SKM-1 treated with dmso at 0.1 percent for 144 hours (cell line): ENCODE measurements at regions not wholly inside any gene's neighbourhood (a gene's known extent, or its start where the extent isn't known, plus 50 kb on each side); places are given as distances from the start of the nearest gene placed in this dataset.
A peak's percentile ranks its signal among the peaks of the same experiment; 100 is the strongest.

Experiments
- DNase-seq: peaks from one replicate; lab custom pipeline; 2025; ENCODE audit not compliant: unreplicated experiment; lab: John Stamatoyannopoulos, UW

GRCh38 chr2:144333143-144333555 is 186.8 kb downstream of the ZEB2 start:
- no peak for DNase-seq

GRCh38 chr2:144332356-144333142 is 187.4 kb downstream of the ZEB2 start:
- DNase-seq, result peak; percentile 96

DNA sequence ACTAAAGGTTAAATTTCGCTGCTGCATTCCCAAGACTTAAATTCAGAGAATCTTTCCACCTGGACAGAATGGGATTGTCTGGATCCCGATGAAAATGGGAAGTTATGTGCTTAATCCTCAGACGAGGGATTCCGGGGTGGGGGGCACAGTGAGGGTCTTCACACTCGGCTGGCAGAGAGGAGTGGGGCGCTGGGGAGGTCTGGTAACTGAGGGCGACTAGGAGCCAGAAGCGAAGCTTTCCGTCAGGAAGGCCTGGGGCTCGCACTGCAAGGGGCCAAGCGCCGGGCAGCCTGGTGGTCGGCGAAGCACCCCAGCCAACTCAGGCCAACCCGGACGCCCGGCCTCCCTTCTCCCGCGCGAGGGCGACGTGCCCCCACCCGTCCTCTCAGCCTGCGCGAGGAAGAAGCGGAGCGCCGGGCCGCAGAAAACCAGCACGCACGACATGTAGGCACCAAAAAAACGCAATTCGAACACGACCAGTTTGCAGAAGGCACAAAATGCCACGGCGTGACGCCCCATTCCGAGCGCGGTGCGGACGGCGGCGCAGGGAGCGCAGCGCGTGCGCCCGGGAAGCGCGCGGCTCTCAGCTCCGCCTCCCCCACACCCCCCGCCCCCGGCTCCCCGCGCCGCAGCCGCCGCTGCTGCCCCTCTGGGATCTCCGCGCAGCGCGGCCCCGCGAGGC is 188.1 kb downstream of the ZEB2 start:
- DNase-seq, result no peak

- DNase-seq, result no peak
These were observed 188.8 kb downstream of the ZEB2 start for GRCh38 chr2:144330951-144331673.

DNA sequence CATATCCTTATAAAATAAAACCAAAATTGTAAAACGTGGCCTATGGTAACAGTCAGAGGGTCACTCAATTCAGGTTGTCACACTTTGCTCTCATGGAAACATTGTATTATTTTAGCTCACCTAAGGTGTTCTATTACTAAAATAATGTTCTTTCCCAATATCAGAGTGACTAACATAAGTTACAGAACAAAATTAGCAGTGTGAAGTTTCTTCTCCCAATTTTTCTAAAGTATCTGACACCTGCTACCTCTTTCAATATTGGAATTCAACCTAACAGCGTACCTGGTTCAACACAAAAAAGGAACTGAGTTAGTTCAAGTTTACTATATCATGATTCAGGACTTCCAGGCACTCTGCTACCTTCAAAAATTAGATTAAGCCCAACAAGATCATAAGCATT is 190.4 kb downstream of the ZEB2 start:
- DNase-seq, result no peak

DNA sequence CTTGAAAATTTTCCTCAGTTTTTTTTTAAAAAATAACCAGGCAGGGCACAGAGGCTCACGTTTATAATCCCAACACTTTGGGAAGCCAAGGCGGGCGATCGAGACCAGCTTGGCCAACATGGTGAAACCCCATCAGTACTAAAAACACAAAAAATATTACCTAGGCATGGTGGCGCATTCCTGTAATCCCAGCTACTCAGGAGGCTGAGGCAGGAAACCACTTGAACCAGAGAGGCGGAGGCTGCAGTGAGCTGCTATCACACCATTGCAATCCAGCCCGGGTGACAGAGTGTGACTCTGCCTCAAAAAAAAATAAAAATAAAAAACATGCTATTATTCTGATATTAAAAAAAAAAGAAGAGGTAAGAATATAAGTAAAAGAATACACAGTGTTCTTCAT is 191.0 kb downstream of the ZEB2 start:
- no peak for DNase-seq

DNA sequence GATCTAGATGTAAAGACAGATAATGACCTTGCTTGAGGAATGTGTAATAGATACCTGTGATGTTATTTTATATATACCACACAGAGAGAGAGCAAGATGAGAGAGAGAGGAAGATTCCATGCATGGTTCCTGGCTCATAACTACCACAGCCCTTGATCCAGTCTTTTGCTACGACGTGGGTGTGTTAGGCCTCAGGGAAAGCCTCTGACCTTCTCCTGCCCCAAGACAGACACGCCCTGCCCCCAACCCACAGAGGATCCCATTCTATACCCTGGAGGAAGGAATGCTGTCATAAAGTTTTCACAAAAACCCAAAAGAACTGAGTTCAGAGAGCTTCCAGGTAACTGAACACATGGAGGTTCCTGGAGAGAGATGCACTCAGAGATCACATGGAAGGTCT is 193.1 kb downstream of the ZEB2 start:
- no peak for DNase-seq

DNA sequence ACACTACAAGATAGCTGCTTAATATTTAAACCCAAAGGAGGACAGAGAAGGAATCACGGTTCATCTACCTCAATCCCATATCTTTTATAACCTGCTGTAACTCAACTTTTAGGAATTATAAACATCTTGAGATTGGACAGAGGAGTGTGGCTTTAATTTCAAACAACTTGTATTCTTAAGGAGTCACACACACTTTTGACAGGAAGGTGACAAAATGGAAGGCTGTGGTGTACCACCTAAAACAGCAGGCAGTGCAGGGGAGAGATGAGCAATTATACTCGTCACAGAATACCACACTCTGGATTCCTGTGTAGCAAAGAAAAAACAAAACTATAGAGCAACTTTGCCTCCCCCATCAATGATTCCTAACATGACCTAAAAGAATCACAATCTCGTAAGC is 194.8 kb downstream of the ZEB2 start:
- no peak for DNase-seq

DNA sequence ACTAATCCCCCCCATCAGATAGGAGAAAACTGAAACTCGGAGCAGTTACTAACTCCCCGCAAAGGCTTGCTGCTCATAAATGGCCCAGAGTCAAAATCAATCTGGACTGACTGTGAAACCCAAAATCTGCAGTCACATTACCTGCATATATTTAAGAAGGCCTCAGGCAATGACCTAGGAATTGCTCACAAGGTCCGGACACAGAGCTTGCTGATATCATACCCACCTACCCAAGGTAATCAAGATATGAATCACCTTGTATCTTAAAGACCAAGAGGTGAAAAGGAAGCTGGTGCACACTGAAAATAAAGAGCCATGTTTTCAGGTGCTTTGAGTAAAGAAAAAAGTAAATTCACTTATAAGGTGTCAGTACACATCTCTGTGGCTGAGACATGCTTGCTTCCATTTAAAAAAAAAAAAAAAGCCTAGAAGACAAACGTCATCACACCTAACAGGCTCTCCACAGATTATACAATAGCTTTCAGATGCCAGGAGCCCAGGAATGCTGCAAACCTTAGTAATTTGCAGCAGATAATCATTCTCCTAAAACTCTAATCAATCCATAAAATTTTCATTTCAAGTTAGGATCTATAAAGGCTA is 195.4 kb downstream of the ZEB2 start:
- no peak for DNase-seq

DNA sequence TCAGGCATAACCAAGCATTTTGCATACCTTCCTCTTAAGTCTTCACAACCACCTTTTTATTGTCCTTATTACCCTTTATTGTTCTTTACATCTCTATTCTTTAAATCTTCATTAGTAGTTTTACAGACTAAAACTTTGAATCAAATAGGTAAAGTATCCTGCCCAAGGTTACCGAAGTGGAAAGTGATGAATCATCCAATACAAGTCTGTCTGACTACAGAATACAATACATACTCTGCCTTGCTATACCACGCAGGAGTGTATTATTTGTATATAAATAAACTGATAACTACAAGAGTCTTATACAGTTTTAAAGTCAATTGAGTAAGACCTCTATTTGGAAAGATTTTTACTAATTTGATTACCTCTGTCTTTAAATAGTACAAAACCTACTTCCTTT is 196.0 kb downstream of the ZEB2 start:
- DNase-seq, result no peak

DNA sequence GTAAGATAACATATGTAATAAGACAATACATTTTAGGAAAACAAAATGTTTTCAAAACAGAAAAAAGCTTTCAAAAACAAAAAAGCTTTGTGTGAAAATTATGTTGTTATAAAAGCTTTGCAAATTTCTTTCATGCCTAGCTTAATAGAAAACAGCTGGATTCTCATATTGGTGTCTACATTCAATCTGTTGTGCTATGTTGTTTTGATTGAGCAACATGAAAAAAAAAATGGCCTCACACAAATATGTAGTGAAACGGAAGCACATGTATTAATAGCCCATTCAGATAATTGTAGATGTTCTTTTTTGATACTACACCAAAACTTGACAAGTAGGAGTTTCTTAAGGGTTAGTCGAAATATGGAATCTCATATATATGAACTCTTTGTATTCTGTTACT is 197.5 kb downstream of the ZEB2 start:
- no peak for DNase-seq

DNA sequence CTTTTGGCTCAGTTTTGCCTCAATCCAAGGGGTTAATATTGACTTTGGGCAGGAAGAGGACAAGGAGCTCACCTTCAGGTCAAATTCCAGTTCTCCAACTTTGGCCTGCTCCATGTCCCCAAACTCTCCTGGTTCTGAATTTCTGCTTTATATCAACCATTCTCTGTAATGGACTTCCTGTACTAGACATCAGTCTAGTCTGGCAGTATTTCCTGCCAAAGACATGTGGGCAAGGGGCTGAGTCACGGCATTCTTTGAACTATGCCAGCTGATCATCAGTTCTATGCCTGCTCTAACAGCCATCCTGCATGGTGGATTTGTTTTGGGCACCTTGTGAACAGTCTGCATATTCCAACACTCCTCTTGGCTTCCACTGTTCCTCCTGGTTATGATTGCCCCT is 199.4 kb downstream of the ZEB2 start:
- DNase-seq, result no peak

- no peak for DNase-seq
These were observed 202.7 kb downstream of the ZEB2 start for GRCh38 chr2:144317071-144317738.

DNA sequence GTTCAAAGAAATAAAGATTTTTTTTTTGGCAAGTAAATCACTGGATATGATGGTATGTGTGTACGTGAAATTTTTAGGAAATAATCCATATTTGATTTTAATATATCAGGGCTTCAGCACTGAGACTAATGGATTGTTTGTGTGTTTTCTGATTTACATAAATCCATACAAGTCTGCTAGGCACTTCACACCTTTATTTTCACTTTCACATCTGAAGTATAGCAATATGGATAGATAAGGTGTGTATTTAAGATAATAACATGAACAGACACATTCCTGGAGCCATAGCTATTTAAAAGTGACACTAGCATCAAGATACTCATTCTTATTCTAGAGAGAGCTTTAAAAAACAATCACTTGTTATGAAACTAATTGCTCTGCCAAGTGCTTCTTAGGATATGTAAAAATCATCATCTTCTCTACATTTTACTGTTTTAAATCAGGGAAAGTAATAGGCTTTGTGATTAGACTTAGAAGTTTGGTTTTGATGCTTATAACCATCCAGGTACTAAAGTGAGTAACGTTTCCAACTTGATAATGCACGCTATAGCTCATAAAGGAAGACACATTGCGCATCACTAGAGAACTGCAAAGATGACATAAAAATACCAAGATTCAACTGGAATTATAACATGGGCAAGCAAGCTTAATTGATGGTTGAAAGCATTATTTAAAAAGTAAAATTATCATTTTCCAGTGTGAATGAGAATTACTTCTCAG is 208.9 kb downstream of the ZEB2 start:
- DNase-seq, result no peak

DNA sequence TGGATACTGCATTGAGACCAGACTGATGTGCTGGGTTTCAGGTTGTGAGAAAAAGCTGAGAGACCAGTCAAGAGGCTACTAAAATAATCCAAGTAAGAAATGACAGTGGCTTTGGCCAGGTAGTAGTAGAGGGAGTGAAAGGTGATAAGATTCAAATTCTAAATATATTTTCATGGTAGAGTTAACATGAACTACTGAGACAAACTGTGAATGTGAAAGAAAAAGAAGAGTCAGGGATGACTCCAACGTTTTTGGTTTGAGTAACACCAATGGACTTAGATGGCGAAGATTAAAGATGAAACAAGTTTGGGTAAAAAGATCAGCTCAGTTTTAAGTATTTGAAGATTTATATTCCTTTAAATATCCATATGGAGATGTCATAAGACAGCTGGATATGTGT is 209.4 kb downstream of the ZEB2 start:
- no peak for DNase-seq

GRCh38 chr2:144307711-144308110 is 212.2 kb downstream of the ZEB2 start:
- no peak for DNase-seq

- no peak for DNase-seq
These were observed 215.7 kb downstream of the ZEB2 start for GRCh38 chr2:144304202-144304601.

GRCh38 chr2:144300632-144301031 is 219.3 kb downstream of the ZEB2 start:
- DNase-seq, result no peak

DNA sequence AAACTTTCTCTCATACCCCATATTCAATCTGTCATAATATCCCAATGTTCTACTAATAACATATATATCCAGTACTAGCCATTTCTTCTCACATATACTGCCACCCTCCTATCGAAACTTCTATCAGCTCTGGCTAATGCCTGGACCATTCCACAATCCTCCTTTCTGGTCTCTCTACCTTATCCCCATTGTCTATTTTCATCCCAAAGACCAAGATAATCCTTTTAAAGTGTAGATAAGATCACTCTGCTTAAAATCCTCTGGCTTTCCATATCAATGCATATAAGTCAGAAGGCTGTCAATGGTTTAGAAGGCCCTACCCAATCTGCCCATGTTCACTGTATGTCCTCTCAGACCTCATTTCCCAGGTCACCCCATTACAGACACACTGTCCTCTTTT is 229.6 kb downstream of the ZEB2 start:
- no peak for DNase-seq

DNA sequence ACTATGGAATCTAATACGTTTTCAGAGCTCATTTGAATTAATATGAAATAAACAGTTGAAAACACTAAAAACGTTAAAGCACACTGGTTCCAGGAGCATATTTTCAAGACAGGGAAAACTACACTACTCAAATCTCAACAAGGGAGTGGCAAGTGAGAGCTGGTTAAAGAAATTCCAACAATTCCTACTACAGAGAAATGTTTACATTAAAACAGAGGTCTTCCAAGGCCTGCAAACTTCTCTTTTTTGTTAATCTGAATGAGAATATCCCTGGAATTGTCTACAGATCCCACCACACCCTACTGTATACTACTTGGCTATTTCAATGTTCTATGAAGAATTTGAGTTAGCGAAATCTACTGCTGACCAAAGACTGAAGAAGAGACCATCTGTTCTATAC is 231.5 kb downstream of the ZEB2 start:
- DNase-seq, result no peak
